CD14-positive monocyte (primary cell): ENCODE measurements at regions not wholly inside any gene's neighbourhood (a gene's known extent, or its start where the extent isn't known, plus 50 kb on each side); places are given as distances from the start of the nearest gene placed in this dataset.
"Not testable (repeated sequence)": the region's sequence is repeated elsewhere in the genome, so short reads cannot be mapped to it uniquely, and the experiment has no call there.

ENCODE experiments used
- DNase-seq, 3 donors: peaks; one replicate each; pipeline ENCODE4 v3.0.0-alpha.2; 2011 to 2022
- H2AFZ ChIP-seq: 2 replicates; pipeline ENCODE4 v1.6.0; 2012; ENCODE audit warnings: mild to moderate bottlenecking, low read depth, low read length, inconsistent platforms; ENCODE audit not compliant: insufficient read depth, poor library complexity, severe bottlenecking
- H3K27ac ChIP-seq, 2 donors: 1 replicate in 1 of 2; 2 replicates in 1 of 2; pipeline ENCODE4 v1.5.1; 2012 to 2013; ENCODE audit warnings: low read length in 2 of 2, control low read depth in 1 of 2, inconsistent platforms in 1 of 2, low read depth in 1 of 2, mild to moderate bottlenecking in 1 of 2
- H3K27me3 ChIP-seq, 2 donors: one replicate each; pipeline versions ENCODE4 v1.6.0 to v1.6.1; 2011 to 2013; ENCODE audit warnings: low read length in 2 of 2; ENCODE audit not compliant: control insufficient read depth in 2 of 2, insufficient read depth in 2 of 2
- H3K36me3 ChIP-seq, 2 donors: replicated peaks in 1 of 2; 1 replicate in 1 of 2; 2 replicates in 1 of 2; pipeline versions ENCODE4 v1.5.1 to v1.6.1; 2012 to 2013; ENCODE audit warnings: low read length in 2 of 2, control low read depth in 1 of 2, inconsistent platforms in 1 of 2, mild to moderate bottlenecking in 1 of 2; ENCODE audit not compliant: insufficient read depth in 2 of 2, control insufficient read depth in 1 of 2
- H3K4me1 ChIP-seq, 2 donors: 1 replicate in 1 of 2; 2 replicates in 1 of 2; pipeline versions ENCODE4 v1.5.1 to v1.6.1; 2012 to 2013; ENCODE audit warnings: low read length in 2 of 2, control low read depth in 1 of 2, inconsistent platforms in 1 of 2, mild to moderate bottlenecking in 1 of 2, moderate library complexity in 1 of 2; ENCODE audit not compliant: insufficient read depth in 2 of 2, control insufficient read depth in 1 of 2
- H3K4me2 ChIP-seq: replicated peaks from 2 replicates; pipeline ENCODE3; 2012; ENCODE audit warnings: low read length, moderate library complexity, mild to moderate bottlenecking; ENCODE audit not compliant: poor library complexity, severe bottlenecking; ENCODE audit errors: extremely low read depth
- H3K4me3 ChIP-seq, 3 experiments: fragments of 200-600 bp in 1 of 3; sonication (generic) in 1 of 3; replicated peaks in 1 of 3; 1 replicate in 2 of 3; 2 replicates in 1 of 3; pipeline ENCODE4 v1.5.1; 2011 to 2013; ENCODE audit warnings: low read length in 3 of 3, mild to moderate bottlenecking in 3 of 3, control low read depth in 2 of 3, low read depth in 2 of 3, inconsistent platforms in 1 of 3, moderate library complexity in 1 of 3
- H3K79me2 ChIP-seq: 2 replicates; pipeline ENCODE4 v1.6.0; 2012; ENCODE audit warnings: mild to moderate bottlenecking, control low read depth, inconsistent platforms, low read length, moderate library complexity; ENCODE audit not compliant: insufficient read depth
- H3K9ac ChIP-seq: 2 replicates; pipeline ENCODE4 v1.6.0; 2017; ENCODE audit warnings: low read length, mild to moderate bottlenecking; ENCODE audit not compliant: insufficient read depth, poor library complexity, severe bottlenecking
- H3K9me3 ChIP-seq, 2 donors: replicated peaks in 1 of 2; 1 replicate in 1 of 2; 2 replicates in 1 of 2; pipeline versions ENCODE4 v1.5.1 to v1.6.1; 2012 to 2013; ENCODE audit warnings: low read length in 2 of 2, control low read depth in 1 of 2; ENCODE audit not compliant: control insufficient read depth in 1 of 2, insufficient read depth in 1 of 2
- H4K20me1 ChIP-seq: 2 replicates; pipeline ENCODE4 v1.6.0; 2012; ENCODE audit warnings: mild to moderate bottlenecking, low read length, control low read depth, moderate library complexity; ENCODE audit not compliant: insufficient read depth
- H3K27ac Mint-ChIP-seq, 7 donors: one replicate each; pipeline ENCODE4 v1.8.0; 2020; ENCODE audit warnings: mild to moderate bottlenecking in 7 of 7, mixed read lengths in 7 of 7, moderate library complexity in 6 of 7, inconsistent platforms in 2 of 7
- H3K27me3 Mint-ChIP-seq, 3 donors: one replicate each; pipeline ENCODE4 v1.8.0; 2021 to 2022; ENCODE audit warnings: low read depth in 3 of 3, mild to moderate bottlenecking in 3 of 3, mixed read lengths in 3 of 3, moderate library complexity in 3 of 3, inconsistent platforms in 1 of 3
- H3K36me3 Mint-ChIP-seq, 2 donors: one replicate each; pipeline ENCODE4 v1.8.0; 2020; ENCODE audit warnings: mixed read lengths in 2 of 2, inconsistent platforms in 1 of 2, mild to moderate bottlenecking in 1 of 2
- H3K4me1 Mint-ChIP-seq: one replicate; pipeline ENCODE4 v1.8.0; 2020; ENCODE audit warnings: mild to moderate bottlenecking, mixed read lengths
- H3K4me3 Mint-ChIP-seq, 2 donors: one replicate each; pipeline ENCODE4 v1.8.0; 2020; ENCODE audit warnings: mild to moderate bottlenecking in 2 of 2, mixed read lengths in 2 of 2, moderate library complexity in 1 of 2
- H3K9me3 Mint-ChIP-seq, 7 donors: one replicate each; pipeline ENCODE4 v1.8.0; 2020 to 2022; ENCODE audit warnings: mixed read lengths in 7 of 7, mild to moderate bottlenecking in 6 of 7, moderate library complexity in 6 of 7, inconsistent platforms in 2 of 7
- WGBS: methylation state at CpG from one replicate; pipeline ENCODE4 v1.1.5; 2013; ENCODE audit warnings: missing lambda C conversion rate; ENCODE audit not compliant: insufficient coverage; 5-methylcytosine and 5-hydroxymethylcytosine counted together
- intact Hi-C, 2 donors: fragments of 100-400 bp; cut with micrococcal nuclease; formaldehyde crosslinking; loops; one replicate each; pipeline versions ENCODE4 v1.15.0 to v1.15.1; 2023
- TF ChIP-seq, protein P1 (sequence below): fragments of 200-600 bp; IDR thresholded peaks from one replicate; pipeline ENCODE4 v1.8.0; 2022; ENCODE audit warnings: antibody characterized with exemption, mild to moderate bottlenecking

DNA sequence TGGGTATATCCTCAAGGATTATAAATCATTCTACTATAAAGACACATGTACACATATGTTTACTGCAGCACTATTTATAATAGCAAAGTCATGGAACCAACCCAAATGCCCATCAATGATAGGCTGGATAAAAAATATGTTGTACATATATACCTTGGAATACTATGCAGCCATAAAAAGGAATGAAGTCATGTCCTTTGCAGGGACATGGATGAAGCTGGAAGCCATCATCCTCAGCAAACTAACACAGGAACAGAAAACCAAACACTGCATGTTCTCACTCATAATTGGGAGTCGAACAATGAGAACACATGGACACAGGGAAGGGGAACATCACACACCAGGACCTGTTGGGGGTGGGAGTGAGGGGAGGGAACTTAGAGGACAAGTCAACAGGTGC is 715.0 kb upstream of the ADGRB3 start:
- H3K27me3 Mint-ChIP-seq, H3K4me1 ChIP-seq, H3K9ac ChIP-seq, H3K4me2 ChIP-seq, H3K36me3 ChIP-seq, H4K20me1 ChIP-seq, H3K4me3 Mint-ChIP-seq, H2AFZ ChIP-seq, H3K9me3 ChIP-seq, H3K4me1 Mint-ChIP-seq, H3K27ac Mint-ChIP-seq, H3K36me3 Mint-ChIP-seq, H3K27me3 ChIP-seq, DNase-seq, H3K4me3 ChIP-seq, intact Hi-C loops, H3K79me2 ChIP-seq, H3K27ac ChIP-seq: not testable (repeated sequence)
- H3K9me3 Mint-ChIP-seq, result peaks cover 0 to 10% (median 4%) of the 10 kb centered on the region in 7 donors
- no CpG with 5 or more reads among the region's 1 CpG for WGBS

DNA sequence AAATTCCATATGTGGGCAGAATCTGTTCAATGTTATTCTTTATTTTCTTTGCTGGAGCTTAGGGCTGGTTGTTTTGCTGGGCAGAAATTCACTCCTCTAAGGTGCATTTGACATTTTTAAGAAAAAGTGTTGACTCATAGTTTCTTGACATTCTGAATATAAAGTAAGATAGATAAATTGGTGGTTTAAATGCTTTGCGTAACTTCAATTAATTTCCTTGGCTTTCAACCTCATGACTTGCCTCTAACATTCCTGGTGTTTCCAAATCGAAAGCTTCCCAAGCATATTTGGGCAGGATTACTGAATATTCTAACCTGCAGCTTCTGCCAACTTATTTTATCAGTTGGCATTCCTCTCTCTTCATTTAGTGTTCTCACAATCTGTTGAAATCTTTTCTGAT is 718.7 kb upstream of the ADGRB3 start:
- no peaks in the 10 kb centered on the region for H3K36me3 Mint-ChIP-seq
- H3K4me1 Mint-ChIP-seq, result no peaks in the 10 kb centered on the region
- TF ChIP-seq, protein P1, sequence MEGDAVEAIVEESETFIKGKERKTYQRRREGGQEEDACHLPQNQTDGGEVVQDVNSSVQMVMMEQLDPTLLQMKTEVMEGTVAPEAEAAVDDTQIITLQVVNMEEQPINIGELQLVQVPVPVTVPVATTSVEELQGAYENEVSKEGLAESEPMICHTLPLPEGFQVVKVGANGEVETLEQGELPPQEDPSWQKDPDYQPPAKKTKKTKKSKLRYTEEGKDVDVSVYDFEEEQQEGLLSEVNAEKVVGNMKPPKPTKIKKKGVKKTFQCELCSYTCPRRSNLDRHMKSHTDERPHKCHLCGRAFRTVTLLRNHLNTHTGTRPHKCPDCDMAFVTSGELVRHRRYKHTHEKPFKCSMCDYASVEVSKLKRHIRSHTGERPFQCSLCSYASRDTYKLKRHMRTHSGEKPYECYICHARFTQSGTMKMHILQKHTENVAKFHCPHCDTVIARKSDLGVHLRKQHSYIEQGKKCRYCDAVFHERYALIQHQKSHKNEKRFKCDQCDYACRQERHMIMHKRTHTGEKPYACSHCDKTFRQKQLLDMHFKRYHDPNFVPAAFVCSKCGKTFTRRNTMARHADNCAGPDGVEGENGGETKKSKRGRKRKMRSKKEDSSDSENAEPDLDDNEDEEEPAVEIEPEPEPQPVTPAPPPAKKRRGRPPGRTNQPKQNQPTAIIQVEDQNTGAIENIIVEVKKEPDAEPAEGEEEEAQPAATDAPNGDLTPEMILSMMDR, result no peak
- Histone ChIP-seq H3K9me3 (peaks cover 0 to 4% of the 10 kb centered on the region in 2 donors), H3K27me3 (no peaks in the 10 kb centered on the region), H3K27ac (no peak overlapping the region), H3K4me1 (no peaks in the 10 kb centered on the region), H3K9ac (no peak overlapping the region), H3K4me3 (no peak overlapping the region), H2AFZ (no peak overlapping the region), H3K36me3 (no peaks in the 10 kb centered on the region), H3K4me2 (no peak overlapping the region), H3K79me2 (no peaks in the 10 kb centered on the region), H4K20me1 (no peaks in the 10 kb centered on the region)
- 100% methylated on average over 1 of the region's 2 CpGs for WGBS
- peaks cover 0 to 3% (median 0%) of the 10 kb centered on the region in 3 donors for H3K27me3 Mint-ChIP-seq
- no peak overlapping the region for H3K27ac Mint-ChIP-seq
- no peak overlapping the region for H3K4me3 Mint-ChIP-seq
- peaks cover 0 to 12% (median 4%) of the 10 kb centered on the region in 7 donors for H3K9me3 Mint-ChIP-seq
- intact Hi-C loops, result no loop called here
- DNase-seq, result no peak
